Astrocyte (in vitro differentiated cells and primary cell): ENCODE measurements at regions not wholly inside any gene's neighbourhood (a gene's known extent, or its start where the extent isn't known, plus 50 kb on each side); places are given as distances from the start of the nearest gene placed in this dataset.

ENCODE experiments used
- EZH2 ChIP-seq: IDR thresholded peaks from 2 replicates; pipeline ENCODE4 v1.6.1; 2012; ENCODE audit warnings: mild to moderate bottlenecking, low read length, inconsistent platforms; ENCODE audit not compliant: insufficient read depth
- TF ChIP-seq, protein P1 (sequence below): IDR thresholded peaks from 2 replicates; pipeline ENCODE4 v1.5.1; 2011; ENCODE audit warnings: low read depth, mild to moderate bottlenecking, inconsistent platforms, low read length, moderate library complexity; ENCODE audit not compliant: insufficient read depth

DNA sequence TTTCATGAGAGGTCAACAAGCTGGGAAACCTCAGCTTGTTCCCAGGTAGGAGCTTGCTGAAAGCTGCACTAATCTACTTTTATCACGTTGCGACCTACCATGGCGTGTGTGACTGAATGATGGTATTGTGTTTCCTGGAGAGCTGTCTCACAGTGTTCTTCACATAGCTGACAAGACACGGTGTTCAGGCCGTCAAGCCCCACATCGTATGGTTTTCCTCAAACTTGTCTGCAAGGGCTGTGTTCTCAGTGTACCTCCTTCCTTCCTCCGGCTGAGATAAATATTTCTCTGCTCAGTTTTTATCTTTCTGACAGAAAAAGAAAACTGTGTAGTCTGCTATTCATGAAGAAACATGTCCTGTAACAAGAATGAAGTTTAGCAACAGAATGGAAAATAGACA, 244.8 kb downstream of the DCDC2C start:
- TF ChIP-seq, protein P1, sequence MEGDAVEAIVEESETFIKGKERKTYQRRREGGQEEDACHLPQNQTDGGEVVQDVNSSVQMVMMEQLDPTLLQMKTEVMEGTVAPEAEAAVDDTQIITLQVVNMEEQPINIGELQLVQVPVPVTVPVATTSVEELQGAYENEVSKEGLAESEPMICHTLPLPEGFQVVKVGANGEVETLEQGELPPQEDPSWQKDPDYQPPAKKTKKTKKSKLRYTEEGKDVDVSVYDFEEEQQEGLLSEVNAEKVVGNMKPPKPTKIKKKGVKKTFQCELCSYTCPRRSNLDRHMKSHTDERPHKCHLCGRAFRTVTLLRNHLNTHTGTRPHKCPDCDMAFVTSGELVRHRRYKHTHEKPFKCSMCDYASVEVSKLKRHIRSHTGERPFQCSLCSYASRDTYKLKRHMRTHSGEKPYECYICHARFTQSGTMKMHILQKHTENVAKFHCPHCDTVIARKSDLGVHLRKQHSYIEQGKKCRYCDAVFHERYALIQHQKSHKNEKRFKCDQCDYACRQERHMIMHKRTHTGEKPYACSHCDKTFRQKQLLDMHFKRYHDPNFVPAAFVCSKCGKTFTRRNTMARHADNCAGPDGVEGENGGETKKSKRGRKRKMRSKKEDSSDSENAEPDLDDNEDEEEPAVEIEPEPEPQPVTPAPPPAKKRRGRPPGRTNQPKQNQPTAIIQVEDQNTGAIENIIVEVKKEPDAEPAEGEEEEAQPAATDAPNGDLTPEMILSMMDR: no peak
- TF ChIP-seq EZH2: no peak
